HG03066 (cell line): ENCODE measurements at regions not wholly inside any gene's neighbourhood (a gene's known extent, or its start where the extent isn't known, plus 50 kb on each side); places are given as distances from the start of the nearest gene placed in this dataset.

Experiments used
- ATAC-seq: cut with Tn5 transposase; IDR thresholded peaks from one replicate; pipeline ENCODE4 v1.9.1; 2021; ENCODE audit warnings: low read depth; ENCODE audit not compliant: unreplicated experiment

- ATAC-seq, result no peak
Observed at GRCh38 chr12:105774037-105774436, 364.7 kb downstream of the NUAK1 start.

DNA sequence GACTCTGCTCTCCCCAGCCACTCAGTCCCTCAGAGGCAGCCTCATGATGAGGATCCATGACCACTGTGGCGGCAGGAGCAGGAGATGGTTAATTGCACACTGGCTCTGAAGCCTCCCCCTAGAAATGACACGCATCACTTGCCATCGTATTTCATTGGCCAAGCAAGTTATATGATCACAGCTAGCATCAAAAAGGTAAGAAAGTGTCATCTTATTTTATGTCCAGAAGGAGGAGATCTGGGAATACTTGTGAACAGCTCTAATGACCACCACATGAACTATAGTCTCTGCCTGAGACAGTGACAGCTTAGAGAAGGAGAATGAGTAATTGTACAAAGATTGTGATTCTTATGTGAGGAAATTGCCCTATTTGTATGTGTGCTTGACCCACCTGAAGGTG is 363.4 kb downstream of the NUAK1 start:
- no peak for ATAC-seq

DNA sequence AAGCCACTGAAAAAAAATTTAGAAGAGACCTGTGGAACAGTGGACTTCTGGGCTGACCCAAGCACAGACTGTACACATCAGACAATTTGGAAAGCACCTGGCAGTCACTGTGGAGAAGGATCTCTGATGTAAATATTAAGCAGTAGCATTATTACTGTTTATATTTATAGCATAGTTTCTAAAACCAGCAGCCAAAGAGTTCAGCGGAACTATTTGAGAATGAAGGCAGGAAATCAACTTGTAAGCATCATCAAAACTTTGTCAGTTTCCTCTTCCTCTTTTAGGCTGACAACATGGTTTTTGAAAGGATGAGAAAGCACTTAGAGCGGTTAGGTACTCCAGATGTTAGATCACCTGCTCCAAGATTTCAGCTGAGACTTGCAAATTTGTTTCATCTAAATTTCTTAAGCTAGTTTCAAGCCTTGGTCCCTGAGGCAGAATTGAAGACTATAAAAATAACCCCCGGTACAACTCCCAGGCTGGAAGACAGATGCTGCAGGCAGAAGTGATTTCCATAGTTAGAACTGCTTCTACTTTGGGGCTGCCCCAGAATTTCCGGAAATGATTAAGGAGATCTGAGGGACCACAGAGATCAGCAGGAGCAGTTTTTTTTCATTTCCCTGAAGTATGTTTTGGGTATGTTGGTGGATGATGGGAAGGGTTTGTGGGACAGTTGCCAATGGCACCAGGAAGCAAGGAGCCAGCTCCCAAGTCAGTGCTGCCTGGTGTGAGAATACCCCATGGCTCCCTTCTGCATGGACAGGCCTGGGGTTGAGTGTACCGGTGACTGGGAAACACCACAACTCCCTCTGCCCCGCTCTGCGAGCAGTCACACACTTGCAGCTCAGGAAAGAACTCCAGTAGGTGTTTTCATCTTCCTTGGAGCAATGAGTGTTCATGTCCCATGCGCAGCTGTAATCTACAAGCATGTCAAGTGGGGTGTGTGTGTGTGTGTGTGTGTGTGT is 354.5 kb downstream of the NUAK1 start:
- ATAC-seq, result peak; percentile 90

GRCh38 chr12:105793421-105793820 is 345.3 kb downstream of the NUAK1 start:
- ATAC-seq, result no peak

- no peak for ATAC-seq
Observed at GRCh38 chr12:105798256-105798845, 340.4 kb downstream of the NUAK1 start.

GRCh38 chr12:105799103-105799502 is 339.7 kb downstream of the NUAK1 start:
- no peak for ATAC-seq

DNA sequence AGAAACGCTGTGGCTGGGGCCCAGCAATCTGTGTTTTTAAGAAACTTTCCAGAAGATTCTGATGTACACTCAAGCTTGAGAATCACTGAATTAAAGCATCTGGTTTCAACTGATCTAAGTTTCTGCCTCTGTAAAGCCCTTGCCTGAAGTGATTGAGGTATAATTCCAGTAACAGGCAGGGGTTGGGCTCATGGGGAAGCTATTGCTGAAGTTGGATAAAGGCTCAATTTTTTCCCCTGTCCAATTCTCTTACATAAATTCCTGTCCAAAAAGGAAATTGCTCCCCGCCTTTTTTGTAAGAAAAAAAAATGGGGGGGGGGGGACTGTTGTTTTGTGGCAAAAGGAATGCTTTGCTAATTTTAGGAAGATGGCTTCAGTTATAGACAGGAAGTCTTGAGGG is 337.4 kb downstream of the NUAK1 start:
- ATAC-seq, result no peak

- ATAC-seq, result no peak
Observed at GRCh38 chr12:105803292-105803691, 335.5 kb downstream of the NUAK1 start.

DNA sequence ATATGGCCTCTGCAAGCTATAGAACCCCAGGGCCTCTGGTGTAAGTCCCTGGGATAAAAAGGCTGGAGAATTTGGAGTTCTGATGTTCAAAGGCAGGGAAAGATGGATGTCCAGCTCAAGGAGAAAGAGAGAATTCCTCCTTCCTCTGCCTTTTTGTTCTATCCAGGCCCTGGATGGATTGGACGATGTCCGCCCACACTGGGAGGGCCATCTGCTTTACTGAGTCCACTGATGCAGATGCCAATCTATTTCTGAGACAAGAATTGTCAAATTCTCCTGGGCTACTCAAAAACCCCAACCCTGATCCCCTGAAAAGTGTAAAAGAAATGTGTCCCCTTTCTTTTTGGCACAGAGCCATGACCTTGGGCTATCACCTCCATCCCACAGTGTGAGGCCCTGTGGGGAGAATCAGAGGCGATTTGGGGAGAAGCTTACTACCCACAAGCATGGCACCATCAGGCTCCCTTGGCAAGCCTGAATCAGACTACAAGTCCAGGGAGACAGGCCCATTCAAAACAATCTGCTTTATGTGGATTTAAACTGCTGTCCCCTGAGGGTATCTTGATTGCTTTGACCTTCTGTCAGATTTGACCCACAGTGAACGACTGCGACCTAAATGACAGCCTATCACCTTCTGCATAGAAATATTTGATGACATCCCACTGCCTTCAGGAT is 334.0 kb downstream of the NUAK1 start:
- no peak for ATAC-seq

GRCh38 chr12:105805730-105806399 is 332.9 kb downstream of the NUAK1 start:
- no peak for ATAC-seq

DNA sequence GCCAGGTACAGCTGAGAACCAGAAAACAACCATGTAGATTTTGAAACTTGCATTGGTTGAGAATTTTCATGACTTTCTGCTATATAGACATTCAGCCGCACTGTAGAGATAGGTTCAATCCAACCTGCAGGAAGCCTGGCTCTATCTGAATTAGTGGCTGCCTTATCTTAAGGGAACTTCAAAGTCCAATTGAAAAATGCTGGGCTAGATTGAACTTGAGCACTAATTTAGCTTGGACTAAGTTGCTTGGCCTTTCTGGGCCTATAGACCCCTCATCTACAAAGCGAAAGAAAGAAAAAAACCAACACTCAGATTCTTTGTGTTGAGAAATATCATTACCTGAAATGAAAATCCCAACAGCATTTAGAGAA is 332.4 kb downstream of the NUAK1 start:
- no peak for ATAC-seq

DNA sequence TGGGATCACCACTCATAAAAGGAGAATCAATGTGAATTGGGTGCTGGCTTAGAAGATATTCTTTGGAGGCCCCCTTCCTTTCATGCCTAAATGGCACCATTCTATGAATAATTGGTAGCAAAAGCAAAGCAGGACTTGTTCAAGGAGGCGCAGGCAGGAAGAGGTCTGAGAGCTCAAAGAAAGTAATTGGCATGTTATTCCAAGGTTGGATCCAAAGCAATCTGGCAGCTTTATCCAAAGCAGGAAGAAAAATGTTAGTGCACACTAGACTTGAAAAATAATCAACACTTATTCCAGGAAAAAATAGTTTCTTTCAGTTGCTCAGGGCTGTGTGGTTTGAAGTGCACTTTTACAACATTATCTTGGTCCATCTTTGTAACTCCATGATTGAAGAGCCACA is 326.4 kb downstream of the NUAK1 start:
- ATAC-seq, result no peak

GRCh38 chr12:105813201-105813600 is 325.6 kb downstream of the NUAK1 start:
- no peak for ATAC-seq

DNA sequence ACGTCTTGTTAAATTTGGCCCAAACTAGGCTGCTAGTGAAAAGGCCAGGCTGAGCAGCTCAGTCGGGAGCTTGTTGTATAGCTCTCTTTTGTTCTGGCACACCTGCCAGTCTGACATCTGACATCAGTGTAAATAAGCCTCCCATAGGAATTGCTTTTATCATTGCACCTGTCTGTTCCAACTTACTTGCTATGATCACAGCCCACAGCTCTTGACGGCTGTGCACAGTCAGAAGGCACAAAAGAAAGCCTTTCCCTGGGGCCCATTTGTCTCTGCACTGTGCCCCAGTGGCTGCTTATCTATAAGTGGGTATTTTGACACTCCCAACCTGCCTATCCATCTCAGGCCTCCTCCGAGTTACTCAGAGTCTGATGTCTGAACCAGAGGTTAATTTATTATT is 324.5 kb downstream of the NUAK1 start:
- no peak for ATAC-seq

DNA sequence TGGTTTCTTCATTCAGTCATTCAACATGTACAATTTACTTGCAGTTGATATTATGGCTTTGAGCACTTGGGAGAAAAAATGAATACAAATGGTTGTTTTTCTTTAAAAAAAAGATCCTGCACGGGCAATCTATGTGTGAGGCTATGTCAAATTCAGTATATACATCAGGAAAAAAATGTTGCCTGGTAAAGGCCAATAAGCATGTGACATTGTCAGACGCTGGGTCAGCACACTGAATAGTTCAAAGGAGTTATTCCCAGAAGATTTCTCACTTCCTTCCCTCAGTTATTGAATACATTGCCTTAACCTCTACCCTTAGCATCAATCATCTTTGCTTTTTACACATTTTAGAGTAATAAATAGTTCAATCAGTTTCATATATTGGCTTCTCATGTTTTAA is 319.2 kb downstream of the NUAK1 start:
- ATAC-seq, result no peak

- no peak for ATAC-seq
Observed at GRCh38 chr12:105820429-105821125, 318.2 kb downstream of the NUAK1 start.

DNA sequence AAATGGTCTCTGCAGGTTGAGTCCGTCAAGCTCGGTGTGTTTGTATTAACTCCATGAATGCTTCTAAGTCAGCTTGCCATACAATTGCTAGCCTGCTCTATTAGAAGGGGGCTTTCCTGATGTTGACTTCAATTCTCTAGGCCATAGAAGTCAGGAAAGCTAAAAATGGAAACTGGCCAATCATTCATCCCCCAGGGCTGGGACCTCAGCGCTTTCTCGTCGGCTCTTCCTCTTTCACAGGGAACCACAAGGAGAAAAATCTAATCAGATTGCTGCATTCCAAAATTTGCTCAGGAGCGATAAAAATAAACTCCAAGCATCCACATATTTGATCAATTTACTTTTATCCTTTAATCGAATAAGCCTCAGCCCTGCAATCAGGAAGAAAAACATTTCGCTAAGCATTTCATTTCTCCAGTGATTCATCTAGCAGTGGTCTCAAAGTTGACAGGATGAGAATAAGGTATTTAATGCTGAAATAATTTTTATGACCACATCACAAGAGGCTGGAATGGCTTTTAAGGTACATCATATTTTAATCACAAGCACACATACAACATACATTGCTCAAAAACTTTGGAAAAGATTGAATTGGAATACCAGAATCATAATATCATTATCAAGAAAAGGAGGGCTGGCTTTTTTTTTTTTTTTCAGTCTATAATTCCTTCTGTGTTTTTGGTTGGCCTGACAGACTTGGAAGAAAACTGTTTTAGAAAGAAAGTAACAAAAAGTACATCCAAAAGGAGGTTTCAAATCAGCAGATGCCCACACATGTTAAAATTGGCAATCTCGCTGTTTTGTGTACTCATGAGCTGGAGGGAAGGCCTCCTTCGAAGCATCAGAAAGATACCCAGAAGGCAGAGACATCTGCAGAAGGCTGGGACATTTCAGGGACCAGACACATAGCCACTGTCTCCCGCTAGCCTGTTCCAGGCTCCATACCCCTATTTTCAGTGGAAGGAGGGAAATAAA is 316.3 kb downstream of the NUAK1 start:
- no peak for ATAC-seq

DNA sequence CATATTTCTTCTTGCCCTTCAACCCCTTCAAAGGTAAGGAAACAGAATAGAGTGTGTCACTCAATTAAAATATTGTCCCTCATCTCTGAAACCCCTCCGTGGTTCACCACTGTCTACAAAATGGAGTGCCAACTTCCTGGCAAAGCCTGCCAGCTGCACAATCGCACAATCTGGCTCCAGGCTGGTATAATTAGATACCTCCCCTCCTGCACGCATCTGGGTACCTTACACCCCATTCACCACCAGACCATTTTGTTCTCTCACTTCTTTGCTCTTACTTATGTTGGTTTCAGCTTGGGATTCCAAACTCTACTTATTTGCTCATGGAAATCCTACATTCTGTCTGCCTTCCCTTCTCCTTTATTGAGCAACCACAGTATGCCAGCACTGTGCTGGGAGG is 314.9 kb downstream of the NUAK1 start:
- no peak for ATAC-seq

DNA sequence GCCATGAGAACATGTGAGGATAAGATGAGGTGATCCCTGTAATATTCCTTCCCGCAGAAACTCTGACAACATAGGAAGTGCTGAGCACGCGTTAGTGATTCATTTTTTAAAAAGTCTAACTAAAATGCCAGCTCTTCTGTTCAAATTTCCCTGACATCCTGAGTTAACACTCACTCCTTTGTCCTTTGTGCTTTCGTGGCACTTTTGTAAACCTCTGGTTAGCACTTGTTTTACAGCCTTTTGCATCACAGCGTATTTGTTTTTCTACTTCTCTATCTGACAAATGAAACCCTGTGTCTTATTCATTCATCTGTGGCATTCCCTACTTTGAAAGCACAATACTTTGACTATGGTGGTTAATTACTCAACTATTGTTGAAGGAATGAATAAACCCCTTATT is 313.6 kb downstream of the NUAK1 start:
- no peak for ATAC-seq
